ENCODE measurements at regions not wholly inside any gene's neighbourhood (a gene's known extent, or its start where the extent isn't known, plus 50 kb on each side); places are given as distances from the start of the nearest gene placed in this dataset.

DNA sequence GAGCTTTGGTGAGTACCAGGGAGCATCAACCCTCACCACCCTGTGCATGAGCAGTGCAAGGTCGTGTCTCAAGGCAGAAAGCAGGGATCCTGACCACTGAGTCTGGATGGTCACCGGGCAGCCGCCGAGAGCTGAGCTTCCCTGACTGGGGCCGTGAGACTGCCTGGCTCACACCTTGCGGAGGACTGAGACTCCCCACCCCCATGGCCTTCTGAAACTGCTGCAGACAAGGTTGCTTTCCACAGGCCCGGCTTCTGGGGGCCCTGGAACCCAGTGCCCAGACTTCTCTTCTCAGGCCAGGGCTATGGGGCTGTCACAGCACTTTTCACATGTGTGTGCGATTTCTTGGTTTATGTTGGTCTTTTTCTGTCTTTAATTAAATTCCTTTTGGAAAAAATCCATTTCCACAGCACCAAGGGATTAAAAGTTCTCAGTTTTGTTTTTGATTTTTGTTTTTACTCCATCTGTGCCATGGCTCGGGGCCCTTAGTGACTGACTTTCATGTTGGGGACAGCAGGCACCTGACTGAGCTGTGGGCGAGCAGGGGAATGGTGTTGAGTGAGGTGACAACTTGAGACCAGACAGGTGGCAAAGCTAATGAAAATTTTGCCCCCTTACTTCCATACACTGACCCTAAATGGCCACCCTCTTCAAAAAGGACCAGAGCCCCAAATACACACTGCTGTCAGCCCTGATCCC lies 297.9 kb downstream of the CYP26B1 start:
- Mint-ChIP-seq H3K9me3 (no peaks in the 10 kb centered on the region), H3K27ac (no peak overlapping the region), H3K4me1 (ENCODE audit: low read depth) (no peaks in the 10 kb centered on the region), H3K4me3 (no peak overlapping the region), H3K27me3 (peaks cover 15% of the 10 kb centered on the region), H3K36me3 (ENCODE audit: low read depth) (no peaks in the 10 kb centered on the region)
- no peak for DNase-seq

DNA sequence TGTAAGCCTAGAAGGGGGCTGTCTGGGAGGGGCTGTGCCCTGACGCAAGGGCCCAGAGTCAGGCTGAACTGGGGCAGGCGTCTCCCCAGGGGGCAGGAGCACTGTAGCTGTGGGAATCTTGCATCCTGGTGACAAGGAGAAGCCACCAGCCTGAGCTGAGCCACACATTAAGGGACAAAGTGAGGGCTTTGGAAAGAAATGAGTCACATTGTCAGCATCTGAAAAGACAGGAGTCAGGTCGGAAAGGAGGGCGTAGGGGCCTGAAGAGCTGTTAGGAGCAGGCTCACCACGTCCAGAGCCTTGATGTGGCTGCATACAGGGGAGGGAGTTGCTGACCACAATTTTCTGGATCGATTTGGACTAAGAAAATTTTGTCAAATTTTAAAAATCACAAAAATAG lies 298.6 kb downstream of the CYP26B1 start:
- Mint-ChIP-seq H3K27ac (no peak overlapping the region), H3K9me3 (no peaks in the 10 kb centered on the region), H3K4me1 (ENCODE audit: low read depth) (no peaks in the 10 kb centered on the region), H3K27me3 (peaks cover 15% of the 10 kb centered on the region), H3K4me3 (no peak overlapping the region), H3K36me3 (ENCODE audit: low read depth) (no peaks in the 10 kb centered on the region)
- DNase-seq: no peak

DNA sequence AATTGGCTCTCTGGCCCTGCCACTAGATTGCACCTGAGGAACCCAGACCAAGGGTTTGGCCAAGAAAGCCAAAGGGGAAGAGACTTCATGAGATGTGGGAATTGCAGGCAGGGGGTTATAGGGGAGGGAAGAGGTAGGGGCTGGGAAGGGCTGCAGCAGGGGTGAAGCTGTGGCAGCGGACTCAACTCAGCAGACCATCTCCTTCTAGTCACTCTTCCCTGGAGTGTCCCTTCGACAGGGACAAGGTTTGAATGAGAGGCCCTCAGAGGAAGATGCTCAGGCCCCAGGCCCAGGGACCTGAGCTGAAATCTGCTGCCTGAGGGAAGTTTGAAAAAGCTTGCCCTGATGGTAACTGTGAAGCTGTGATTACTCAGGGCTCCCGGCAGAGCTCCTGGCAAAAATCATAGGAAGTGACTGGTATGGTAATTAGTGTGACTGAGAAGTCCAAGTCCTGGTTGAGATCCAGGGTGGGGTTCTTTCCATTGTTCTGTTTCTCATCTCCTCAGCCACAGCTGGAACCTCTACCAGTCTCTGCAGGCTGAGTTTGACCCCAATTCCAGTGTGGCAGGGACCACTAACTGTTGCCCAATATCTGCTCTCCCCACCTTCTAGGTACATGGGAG lies 300.9 kb downstream of the CYP26B1 start:
- H3K4me3 Mint-ChIP-seq: no peak overlapping the region
- no peaks in the 10 kb centered on the region for H3K36me3 Mint-ChIP-seq (ENCODE audit: low read depth)
- DNase-seq: no peak
- peaks cover 15% of the 10 kb centered on the region for H3K27me3 Mint-ChIP-seq
- H3K4me1 Mint-ChIP-seq (ENCODE audit: low read depth): no peaks in the 10 kb centered on the region
- H3K9me3 Mint-ChIP-seq: no peaks in the 10 kb centered on the region
- no peak overlapping the region for H3K27ac Mint-ChIP-seq

DNA sequence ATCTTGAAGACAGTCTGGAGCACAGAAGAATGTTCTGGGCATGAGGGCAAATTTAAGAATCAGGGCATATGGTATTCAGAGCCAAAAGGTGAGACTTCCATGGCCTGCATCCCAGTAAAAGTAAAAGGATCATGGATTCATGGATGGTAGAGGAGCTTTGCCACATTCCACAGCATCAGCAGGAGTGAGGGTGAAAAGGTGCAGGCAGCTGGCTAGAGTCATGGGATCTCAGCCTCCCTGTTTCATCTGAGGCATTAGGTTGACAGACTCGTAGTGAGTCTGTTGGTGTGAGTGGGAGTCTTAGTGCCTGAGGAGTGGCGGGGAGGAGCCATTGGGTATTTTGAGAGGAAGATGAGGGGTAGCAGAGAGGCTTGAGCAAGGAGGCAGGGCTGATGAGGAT lies 301.6 kb downstream of the CYP26B1 start:
- no peak overlapping the region for H3K4me3 Mint-ChIP-seq
- peaks cover 13% of the 10 kb centered on the region for H3K27me3 Mint-ChIP-seq
- H3K4me1 Mint-ChIP-seq (ENCODE audit: low read depth): no peaks in the 10 kb centered on the region
- H3K36me3 Mint-ChIP-seq (ENCODE audit: low read depth): no peaks in the 10 kb centered on the region
- no peaks in the 10 kb centered on the region for H3K9me3 Mint-ChIP-seq
- no peak overlapping the region for H3K27ac Mint-ChIP-seq
- no peak for DNase-seq

DNA sequence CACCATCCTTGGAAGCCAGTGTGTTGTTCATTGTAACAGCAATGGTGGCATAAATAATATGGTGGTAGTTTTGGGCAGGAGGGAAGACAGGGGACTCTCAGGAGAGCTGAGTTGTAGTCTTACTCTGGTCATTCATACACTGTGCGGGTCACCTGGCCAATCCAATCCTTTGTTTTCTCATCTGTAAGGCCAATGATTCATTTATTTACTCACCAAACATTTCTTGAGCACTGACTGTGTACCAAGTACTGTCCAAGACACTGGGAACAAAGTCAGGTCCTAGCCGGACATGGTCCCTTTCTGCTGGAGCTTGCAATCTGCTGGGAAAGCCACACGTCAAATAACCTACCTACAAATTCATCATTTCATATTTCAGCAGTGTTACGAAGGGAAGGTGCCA lies 302.7 kb downstream of the CYP26B1 start:
- peaks cover 8% of the 10 kb centered on the region for H3K27me3 Mint-ChIP-seq
- no peaks in the 10 kb centered on the region for H3K4me1 Mint-ChIP-seq (ENCODE audit: low read depth)
- H3K9me3 Mint-ChIP-seq: no peaks in the 10 kb centered on the region
- H3K27ac Mint-ChIP-seq: no peak overlapping the region
- H3K36me3 Mint-ChIP-seq (ENCODE audit: low read depth): no peaks in the 10 kb centered on the region
- DNase-seq: no peak
- no peak overlapping the region for H3K4me3 Mint-ChIP-seq

DNA sequence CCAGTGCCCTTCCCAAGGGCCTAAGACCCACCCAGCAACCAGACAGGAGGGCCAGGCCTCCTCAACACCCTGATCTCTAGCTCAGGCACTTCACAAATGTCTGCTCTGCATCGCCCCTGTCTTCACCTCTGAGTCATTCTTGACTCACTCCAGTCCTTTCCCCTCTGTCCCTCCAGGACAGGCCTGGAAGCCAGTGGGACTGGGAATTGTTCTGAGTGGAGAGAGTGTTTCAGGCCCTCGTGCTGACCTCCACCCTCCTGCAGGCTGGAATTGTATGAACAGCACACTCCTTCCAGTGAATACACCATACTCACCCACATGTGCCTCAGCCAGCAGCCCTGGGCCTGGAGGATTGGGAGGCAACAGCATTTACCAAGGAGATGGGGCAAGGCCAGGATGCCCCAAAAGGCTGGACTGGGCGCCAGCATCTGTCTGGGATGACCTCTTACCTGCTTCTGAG lies 304.2 kb downstream of the CYP26B1 start:
- Mint-ChIP-seq H3K27ac (no peak overlapping the region), H3K4me3 (no peak overlapping the region), H3K9me3 (no peaks in the 10 kb centered on the region), H3K36me3 (ENCODE audit: low read depth) (no peaks in the 10 kb centered on the region), H3K27me3 (peaks cover 8% of the 10 kb centered on the region), H3K4me1 (ENCODE audit: low read depth) (no peaks in the 10 kb centered on the region)
- DNase-seq: no peak

DNA sequence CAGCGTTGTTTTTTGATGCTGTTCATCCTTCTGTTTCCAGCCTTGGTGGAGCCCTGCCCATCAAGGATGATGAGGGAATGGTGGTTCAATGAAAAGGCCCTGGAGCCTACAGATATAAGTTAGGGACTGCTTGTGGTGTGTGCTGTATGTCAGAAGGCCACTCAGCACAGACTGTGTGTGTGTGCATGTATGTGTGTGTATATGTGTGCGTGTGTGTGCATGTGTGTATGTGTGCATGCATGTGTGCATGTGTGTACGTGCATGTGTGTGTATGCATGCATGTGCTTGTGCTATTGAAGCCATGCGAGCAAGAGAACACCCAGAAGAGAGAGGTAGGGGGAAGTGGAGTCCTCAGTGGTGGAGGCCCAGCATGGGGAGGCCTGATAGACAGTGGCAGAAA lies 304.9 kb downstream of the CYP26B1 start:
- Mint-ChIP-seq H3K36me3 (ENCODE audit: low read depth) (no peaks in the 10 kb centered on the region), H3K4me1 (ENCODE audit: low read depth) (no peaks in the 10 kb centered on the region), H3K4me3 (no peak overlapping the region), H3K9me3 (no peaks in the 10 kb centered on the region), H3K27ac (no peak overlapping the region), H3K27me3 (peaks cover 8% of the 10 kb centered on the region)
- no peak for DNase-seq

DNA sequence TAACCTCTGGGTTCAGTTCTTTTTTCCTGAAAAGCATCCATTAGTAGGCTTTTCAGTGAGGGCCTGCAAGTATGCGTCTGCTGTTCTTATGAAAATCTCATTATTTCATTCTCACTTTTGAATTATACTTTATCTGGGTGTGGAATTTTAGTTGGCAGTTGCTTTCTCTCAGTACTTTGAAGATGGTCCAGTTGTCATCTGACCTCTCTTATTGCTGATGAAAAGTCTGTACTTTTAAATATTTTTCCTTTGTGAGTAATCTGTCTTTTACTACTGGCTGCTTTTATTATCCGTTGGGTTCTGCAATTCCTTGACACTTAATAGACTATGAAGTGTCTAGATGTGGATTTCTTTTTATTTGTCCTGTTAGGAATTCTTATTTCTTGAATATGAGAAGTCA lies 307.8 kb downstream of the CYP26B1 start:
- Mint-ChIP-seq H3K27me3 (peaks cover 8% of the 10 kb centered on the region), H3K27ac (no peak overlapping the region), H3K9me3 (no peaks in the 10 kb centered on the region), H3K36me3 (ENCODE audit: low read depth) (no peaks in the 10 kb centered on the region), H3K4me1 (ENCODE audit: low read depth) (no peaks in the 10 kb centered on the region), H3K4me3 (no peak overlapping the region)
- no peak for DNase-seq

DNA sequence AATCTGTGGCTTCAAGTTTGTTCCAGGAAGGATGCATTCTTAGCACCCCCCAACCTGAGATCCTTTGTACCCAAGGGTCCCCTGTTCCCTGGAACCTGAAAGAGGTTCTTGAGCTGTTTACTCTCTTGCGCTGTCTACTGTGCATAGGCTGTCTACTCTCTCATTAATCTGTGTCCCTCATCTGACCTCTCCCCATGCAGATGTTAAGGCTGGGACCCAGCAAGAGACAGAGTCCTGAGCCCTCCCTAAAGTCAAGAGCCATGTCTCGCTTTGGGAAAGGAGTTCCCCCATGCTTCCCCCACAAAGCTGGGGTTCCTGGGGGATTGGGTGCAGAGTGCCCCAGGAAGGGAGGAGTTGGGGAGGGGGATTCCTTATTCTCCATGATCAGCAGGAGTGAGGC lies 312.9 kb downstream of the CYP26B1 start:
- no peak for DNase-seq
- no peak overlapping the region for H3K27ac Mint-ChIP-seq

DNA sequence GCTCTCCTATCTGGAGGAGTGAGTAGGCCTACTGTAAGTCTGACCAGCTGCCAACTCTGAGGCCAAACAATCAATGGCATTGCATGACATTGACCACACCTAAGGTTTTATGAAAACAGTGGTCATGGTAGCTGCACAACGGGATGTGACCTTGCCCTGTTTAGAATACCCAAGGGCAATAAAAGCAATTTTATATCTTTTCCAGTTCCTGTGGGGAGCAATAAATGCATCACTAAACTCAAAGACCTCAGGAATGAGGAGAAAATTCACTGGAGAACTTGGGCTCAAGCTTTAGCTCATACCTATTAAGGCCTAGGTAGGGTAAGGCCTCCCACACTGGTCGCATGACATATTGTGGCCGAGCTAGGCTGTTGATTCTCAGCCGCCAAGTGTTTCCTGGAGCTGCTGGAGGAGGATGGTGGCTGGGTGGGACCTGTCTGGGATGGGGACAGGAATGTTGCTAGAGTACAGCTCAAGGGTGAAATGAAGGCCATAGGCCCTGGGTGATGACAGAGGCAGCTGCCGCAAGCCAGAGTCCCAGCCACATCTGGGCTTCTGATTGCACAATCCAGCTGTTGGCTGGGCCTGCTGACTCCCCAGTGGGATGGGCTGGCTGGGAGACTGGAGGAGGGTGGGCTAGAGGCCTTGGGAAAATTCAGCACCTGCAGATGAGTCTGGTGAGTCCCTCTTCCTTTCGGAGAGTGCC lies 313.7 kb downstream of the CYP26B1 start:
- no peak overlapping the region for H3K27ac Mint-ChIP-seq
- no peaks in the 10 kb centered on the region for H3K9me3 Mint-ChIP-seq
- H3K36me3 Mint-ChIP-seq (ENCODE audit: low read depth): no peaks in the 10 kb centered on the region
- no peak overlapping the region for H3K4me3 Mint-ChIP-seq
- H3K27me3 Mint-ChIP-seq: peaks cover 6% of the 10 kb centered on the region
- DNase-seq: no peak
- no peaks in the 10 kb centered on the region for H3K4me1 Mint-ChIP-seq (ENCODE audit: low read depth)

More for the DNA sequence above, 312.9 kb downstream of the CYP26B1 start:
- H3K4me3 Mint-ChIP-seq: no peak overlapping the region
- peaks cover 6% of the 10 kb centered on the region for H3K27me3 Mint-ChIP-seq
- H3K4me1 Mint-ChIP-seq (ENCODE audit: low read depth): no peaks in the 10 kb centered on the region
- H3K9me3 Mint-ChIP-seq: no peaks in the 10 kb centered on the region
- no peaks in the 10 kb centered on the region for H3K36me3 Mint-ChIP-seq (ENCODE audit: low read depth)

DNA sequence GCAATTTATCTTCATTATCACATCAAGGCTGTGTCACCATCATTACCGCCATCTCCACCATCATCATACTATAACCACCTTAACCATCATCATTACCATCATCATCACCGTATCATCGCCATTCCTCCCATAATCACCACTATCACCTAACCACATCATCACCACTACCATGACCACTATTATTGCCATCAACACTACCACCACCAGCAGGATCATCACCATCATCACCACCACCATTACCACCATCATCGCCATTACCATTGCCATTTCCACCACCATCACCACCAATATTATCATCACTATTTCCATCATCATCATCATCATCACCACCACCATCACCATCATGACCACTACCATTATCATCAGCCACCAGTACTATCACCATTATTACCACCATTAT lies 314.4 kb downstream of the CYP26B1 start:
- no peak for DNase-seq
- Mint-ChIP-seq H3K36me3 (ENCODE audit: low read depth) (no peaks in the 10 kb centered on the region), H3K27me3 (peaks cover 6% of the 10 kb centered on the region), H3K4me1 (ENCODE audit: low read depth) (no peaks in the 10 kb centered on the region), H3K9me3 (no peaks in the 10 kb centered on the region), H3K27ac (no peak overlapping the region), H3K4me3 (no peak overlapping the region)

DNA sequence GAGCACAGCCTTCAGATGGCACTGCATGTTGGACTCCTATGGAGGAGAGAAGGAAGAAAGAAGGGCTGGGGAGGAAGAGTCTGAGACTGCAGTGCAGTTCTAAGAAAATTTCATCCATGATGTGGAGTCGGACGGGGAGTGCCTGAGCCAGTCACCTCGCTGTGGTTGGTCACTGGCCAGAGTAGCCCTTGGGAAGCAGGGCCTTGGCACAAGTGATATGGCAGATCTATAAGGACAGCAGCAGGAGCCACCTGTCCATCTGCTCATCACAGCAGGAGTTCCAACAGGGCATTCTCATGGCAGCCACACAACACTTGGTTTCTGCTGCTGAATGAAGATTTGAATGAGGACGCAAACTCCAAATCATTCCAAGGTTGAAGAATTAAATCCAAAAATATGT lies 314.8 kb downstream of the CYP26B1 start:
- no peaks in the 10 kb centered on the region for H3K9me3 Mint-ChIP-seq
- DNase-seq: no peak
- H3K27me3 Mint-ChIP-seq: peaks cover 8% of the 10 kb centered on the region
- no peaks in the 10 kb centered on the region for H3K4me1 Mint-ChIP-seq (ENCODE audit: low read depth)
- no peaks in the 10 kb centered on the region for H3K36me3 Mint-ChIP-seq (ENCODE audit: low read depth)
- no peak overlapping the region for H3K4me3 Mint-ChIP-seq
- no peak overlapping the region for H3K27ac Mint-ChIP-seq

DNA sequence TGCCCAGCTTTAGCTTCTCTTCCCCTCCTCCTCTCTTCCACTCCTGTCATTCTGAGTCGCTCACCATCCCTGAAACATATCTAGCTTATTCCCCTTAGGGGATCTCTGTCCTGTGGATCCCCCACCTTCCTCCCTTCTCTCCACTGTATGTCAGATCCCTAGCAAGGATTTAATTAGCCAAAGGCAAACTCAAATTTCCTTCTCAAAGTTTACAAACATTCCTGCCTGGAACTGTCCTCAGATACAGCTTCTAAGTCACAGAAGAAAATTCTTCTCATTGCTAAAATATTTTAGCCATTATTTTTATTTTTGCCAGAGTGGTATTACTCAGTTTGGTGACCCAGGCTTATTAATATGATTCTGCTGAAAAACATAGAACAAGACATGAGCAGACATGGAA lies 315.3 kb downstream of the CYP26B1 start:
- no peak for DNase-seq
- H3K4me3 Mint-ChIP-seq: no peak overlapping the region
- peaks cover 8% of the 10 kb centered on the region for H3K27me3 Mint-ChIP-seq
- no peaks in the 10 kb centered on the region for H3K36me3 Mint-ChIP-seq (ENCODE audit: low read depth)
- H3K9me3 Mint-ChIP-seq: no peaks in the 10 kb centered on the region
- no peak overlapping the region for H3K27ac Mint-ChIP-seq
- H3K4me1 Mint-ChIP-seq (ENCODE audit: low read depth): no peaks in the 10 kb centered on the region

DNA sequence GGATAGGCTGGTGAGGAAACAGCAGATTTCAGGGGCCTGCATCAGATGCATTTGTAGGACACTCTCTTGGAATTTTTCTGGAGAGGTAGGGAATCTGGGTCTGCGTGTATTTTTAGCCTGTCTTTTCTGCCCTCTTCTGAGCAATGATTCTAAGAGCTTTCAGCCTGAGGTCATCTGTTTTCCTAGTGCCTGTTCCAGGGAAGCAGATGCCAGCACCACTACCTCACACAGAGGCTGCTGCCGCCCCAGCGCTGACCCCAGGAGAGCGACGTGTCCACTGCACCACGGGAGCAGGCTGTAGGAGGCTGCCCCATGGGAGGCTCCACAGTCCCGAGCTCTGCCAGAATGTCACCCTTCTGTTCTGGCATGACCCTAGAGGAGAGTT lies 316.5 kb downstream of the CYP26B1 start:
- Mint-ChIP-seq H3K27me3 (peaks cover 8% of the 10 kb centered on the region), H3K4me1 (ENCODE audit: low read depth) (no peaks in the 10 kb centered on the region), H3K9me3 (no peaks in the 10 kb centered on the region), H3K4me3 (no peak overlapping the region), H3K27ac (no peak overlapping the region), H3K36me3 (ENCODE audit: low read depth) (no peaks in the 10 kb centered on the region)
- no peak for DNase-seq

DNA sequence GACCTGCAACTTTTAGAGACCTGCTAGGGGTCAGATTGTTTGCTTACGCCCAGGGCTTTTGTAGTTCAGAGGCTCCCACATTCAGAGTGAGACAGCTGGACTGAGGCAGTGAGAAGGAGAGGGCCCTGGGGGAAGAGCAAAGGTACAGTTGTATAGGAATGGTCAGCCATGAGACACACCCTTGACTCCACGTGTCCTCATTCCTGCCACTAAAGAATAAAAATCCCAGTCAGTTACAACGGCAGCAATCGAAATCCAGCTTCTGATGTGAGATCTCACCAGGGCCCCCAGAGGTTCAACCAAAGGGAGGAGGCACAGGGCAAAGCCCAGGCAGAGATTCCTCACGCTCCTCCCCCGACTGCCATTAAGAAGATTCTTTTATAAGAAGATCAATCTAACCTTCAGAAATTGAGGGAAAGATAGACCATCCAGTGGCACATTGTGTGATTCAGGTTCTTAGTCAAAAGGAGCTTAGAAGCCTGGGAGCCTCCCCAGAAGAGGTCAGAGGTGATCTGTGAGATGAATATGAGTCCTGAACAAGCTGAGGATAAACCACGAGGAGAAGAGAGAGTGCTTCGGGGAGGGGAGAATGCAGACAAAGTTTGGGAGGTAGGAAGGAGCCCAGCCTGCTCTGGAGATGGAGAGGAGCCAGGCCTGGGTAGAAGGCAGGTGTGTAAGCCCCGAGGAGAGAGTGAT lies 317.0 kb downstream of the CYP26B1 start:
- Mint-ChIP-seq H3K4me1 (ENCODE audit: low read depth) (no peaks in the 10 kb centered on the region), H3K27ac (no peak overlapping the region), H3K4me3 (no peak overlapping the region), H3K9me3 (no peaks in the 10 kb centered on the region), H3K36me3 (ENCODE audit: low read depth) (no peaks in the 10 kb centered on the region), H3K27me3 (peaks cover 8% of the 10 kb centered on the region)
- no peak for DNase-seq
